ENCODE measurements at regions not wholly inside any gene's neighbourhood (a gene's known extent, or its start where the extent isn't known, plus 50 kb on each side); places are given as distances from the start of the nearest gene placed in this dataset.

DNA sequence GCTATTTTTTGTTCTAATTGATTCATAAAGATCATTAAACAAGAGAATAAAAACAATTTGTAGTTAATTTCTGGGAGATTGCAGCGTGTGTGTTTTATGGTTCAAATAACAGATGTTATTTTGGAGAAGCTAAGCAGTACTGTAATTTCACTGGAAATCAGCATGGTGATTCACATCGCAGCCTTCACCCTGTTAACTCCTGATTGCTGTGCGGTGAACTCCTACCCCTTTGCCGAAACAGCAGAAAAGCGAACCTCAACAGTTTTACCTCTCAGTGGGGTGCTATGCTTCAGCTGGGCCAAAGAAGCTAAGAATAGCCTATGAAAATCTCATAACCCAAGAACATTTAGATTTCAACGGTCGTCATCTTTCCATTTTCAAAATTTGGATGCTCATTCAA is 441.5 kb upstream of the RARB start:
- TF ChIP-seq CTCF (IDR thresholded peaks at IDR 0.05) (no peak), POLR2A (IDR thresholded peaks at IDR 0.05) (no peak)

All from right lobe of liver (tissue), 4 donors.